T-helper 2 cell treated with Interferon-gamma antibody and Interleukin-4, amounts not matched to agents 100 ng/mL and 5 ng/mL, for 36 hours (primary cell): ENCODE measurements at regions not wholly inside any gene's neighbourhood (a gene's known extent, or its start where the extent isn't known, plus 50 kb on each side); places are given as distances from the start of the nearest gene placed in this dataset.
"Not testable (repeated sequence)": the region's sequence is repeated elsewhere in the genome, so short reads cannot be mapped to it uniquely, and the experiment has no call there.

Experiments used
- intact Hi-C: fragments of 100-400 bp; cut with micrococcal nuclease; formaldehyde crosslinking; loops from one replicate; pipeline ENCODE4 v1.15.1; 2023

- intact Hi-C loops: no loop called here
Observed at GRCh38 chr4:3865986-3866812, 100.0 kb downstream of the ADRA2C start.

- intact Hi-C loops: no loop called here
Observed at GRCh38 chr4:3866813-3867129, 100.6 kb downstream of the ADRA2C start.

GRCh38 chr4:3867403-3868100 lies 101.4 kb downstream of the ADRA2C start:
- intact Hi-C loops: no loop called here

- intact Hi-C loops: no loop called here
Observed at GRCh38 chr4:3868211-3869173, 102.3 kb downstream of the ADRA2C start.

- intact Hi-C loops: no loop called here
Observed at GRCh38 chr4:3869174-3869572, 103.0 kb downstream of the ADRA2C start.

- intact Hi-C loops: no loop called here
Observed at GRCh38 chr4:3869661-3870566, 103.7 kb downstream of the ADRA2C start.

- intact Hi-C loops: no loop called here
Observed at GRCh38 chr4:3870567-3870962, 104.4 kb downstream of the ADRA2C start.

- intact Hi-C loops: no loop called here
Observed at GRCh38 chr4:3871181-3871852, 105.1 kb downstream of the ADRA2C start.

- intact Hi-C loops: no loop called here
Observed at GRCh38 chr4:3871881-3872833, 106.0 kb downstream of the ADRA2C start.

- intact Hi-C loops: no loop called here
Observed at GRCh38 chr4:3872834-3873313, 106.7 kb downstream of the ADRA2C start.

GRCh38 chr4:3873408-3874027 lies 107.3 kb downstream of the ADRA2C start:
- intact Hi-C loops: no loop called here

- intact Hi-C loops: no loop called here
Observed at GRCh38 chr4:3874028-3874415, 107.8 kb downstream of the ADRA2C start.

- intact Hi-C loops: no loop called here
Observed at GRCh38 chr4:3874525-3875110, 108.4 kb downstream of the ADRA2C start.

- intact Hi-C loops: no loop called here
Observed at GRCh38 chr4:3875466-3875865, 109.3 kb downstream of the ADRA2C start.

- intact Hi-C loops: not testable (repeated sequence)
Observed at GRCh38 chr4:3876057-3876845, 110.1 kb downstream of the ADRA2C start.

GRCh38 chr4:3877236-3877635 lies 111.1 kb downstream of the ADRA2C start:
- intact Hi-C loops: no loop called here

GRCh38 chr4:3877868-3878267 lies 111.7 kb downstream of the ADRA2C start:
- intact Hi-C loops: no loop called here
